HG02840 (cell line): ENCODE measurements at regions not wholly inside any gene's neighbourhood (a gene's known extent, or its start where the extent isn't known, plus 50 kb on each side); places are given as distances from the start of the nearest gene placed in this dataset.

Experiments used
- ATAC-seq: cut with Tn5 transposase; IDR thresholded peaks from one replicate; pipeline ENCODE4 v1.9.1; 2021; ENCODE audit warnings: mild to moderate bottlenecking, moderate library complexity, moderate number of reproducible peaks; ENCODE audit not compliant: unreplicated experiment, low FRiP score

DNA sequence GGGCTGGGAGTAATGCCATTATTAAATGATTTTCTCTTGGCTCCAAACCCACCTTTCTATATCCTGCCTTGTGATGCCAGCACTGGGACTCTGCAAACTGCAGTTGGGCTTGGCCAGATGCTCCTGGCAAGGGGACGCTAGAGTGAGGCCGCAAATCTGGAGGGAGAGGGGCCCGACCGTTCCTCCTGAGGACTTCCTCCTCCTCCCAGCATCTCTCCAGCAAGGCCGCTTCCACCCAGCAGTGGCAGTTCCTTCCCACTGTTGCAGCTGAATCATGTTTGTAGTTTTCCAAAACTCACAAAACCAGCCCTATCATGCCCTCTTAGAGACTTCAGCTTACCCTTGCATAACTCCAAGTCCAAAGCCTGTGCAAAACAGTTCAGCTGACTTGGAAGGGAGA lies 244.4 kb downstream of the FOXA2 start:
- ATAC-seq = no peak

DNA sequence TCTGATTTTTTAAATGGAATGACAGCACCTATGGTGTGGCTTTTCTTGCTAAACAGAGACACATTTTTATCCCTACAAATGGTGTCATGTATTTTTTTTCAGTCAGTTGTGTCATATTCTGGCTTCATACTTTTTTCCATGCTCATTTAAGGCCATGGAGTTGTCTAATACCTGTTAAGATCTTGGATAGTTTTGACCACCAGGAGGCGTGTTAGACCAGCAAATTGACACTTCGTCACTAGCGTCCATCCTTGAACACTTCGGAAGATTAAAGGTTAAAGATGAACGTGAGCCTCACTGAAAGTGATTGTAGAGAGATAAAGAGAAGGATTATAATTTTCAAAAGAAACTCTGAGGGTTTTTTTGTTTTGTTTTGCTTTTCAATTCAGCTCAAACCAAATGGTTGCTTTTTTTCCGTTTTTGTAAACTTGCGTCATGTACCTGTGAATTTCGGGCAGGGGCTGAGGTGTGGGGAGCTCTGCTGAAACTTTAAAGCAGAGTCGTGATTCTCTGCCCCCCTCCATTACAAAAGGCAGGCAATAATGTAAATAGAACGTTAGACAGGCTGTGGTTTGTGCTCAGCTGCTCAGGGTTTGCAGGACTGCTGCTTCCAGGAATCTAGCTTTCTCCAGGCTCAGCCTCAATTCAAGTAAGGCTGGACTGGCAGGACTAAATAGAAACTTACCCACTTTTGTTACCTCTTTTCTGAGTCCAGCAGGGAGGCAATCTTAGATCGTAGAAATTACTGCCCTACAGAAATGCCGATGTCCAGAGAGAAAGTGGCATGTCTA lies 245.1 kb downstream of the FOXA2 start:
- no peak for ATAC-seq

DNA sequence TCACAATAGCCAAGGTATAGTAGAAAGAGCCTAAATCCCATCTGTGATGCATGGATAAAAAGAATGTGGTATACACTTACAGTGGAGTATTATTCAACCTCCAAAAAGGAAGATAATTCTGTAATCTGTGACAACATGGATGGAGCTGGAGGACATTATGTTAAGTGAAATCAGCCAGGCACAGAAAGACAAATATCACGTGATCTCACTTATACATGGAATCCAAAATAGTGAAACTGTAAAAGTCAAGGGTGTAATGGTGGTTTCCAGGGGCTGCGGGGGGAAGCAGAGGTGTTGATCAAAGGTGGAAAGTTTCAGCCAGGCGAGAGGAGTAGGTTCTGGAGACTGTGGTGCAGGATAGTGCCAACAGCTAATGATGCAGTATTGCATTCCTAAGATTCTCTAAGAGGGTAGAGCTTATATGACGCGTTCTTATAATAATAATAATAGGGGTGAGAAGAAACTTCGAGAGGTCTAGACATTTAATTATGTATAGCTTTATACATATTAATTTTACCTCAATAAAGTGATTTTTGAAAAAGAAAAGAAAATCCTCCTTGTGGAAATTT lies 246.1 kb downstream of the FOXA2 start:
- no peak for ATAC-seq

DNA sequence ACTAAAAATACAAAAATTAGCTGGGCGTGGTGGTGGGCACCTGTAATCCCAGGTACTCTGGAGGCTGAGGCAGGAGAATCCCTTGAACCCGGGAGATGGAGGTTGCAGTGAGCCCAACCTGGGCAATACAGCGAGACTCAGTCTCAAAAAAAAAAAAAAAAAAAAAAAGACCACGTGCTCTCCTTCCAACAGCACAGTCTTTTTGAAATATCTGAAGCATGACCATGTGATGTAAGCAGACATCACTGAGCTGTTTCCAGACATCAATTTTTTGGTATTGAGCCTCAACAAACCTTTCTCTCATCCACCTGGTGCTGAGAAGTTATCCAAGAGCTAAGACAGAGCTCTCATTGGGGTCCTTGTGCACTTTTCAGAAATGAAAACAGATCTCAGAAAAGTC lies 249.2 kb downstream of the FOXA2 start:
- ATAC-seq = no peak

DNA sequence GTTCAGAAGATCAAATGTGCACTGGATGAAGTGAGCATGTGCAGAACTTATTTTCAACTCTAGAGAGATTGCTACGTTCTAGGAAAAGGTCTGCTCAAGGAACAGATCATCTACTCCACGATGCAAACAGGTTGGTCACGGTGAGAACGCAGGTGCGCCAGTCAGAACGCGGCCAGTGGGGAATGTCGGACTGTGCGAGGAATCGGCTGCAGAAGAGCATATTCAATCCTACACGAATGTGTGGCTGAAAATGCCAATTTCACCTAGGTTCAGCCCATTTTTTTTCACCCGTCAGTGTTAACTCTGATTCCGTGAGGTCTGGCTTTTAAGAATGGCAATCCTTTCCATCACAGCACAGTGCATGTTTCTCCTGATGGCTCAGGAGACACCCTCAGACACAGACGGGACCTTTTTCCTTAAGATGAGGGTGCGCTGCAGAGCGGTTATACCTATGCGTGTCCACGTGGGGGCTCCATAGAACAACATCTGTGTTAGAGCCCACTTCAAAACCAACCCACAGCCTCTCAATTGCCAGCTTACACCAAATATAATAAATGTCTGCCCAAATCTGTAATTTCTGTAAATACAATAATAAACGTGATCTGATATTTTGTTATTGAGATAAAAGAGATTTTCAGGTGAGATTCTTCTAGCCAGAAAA lies 250.4 kb downstream of the FOXA2 start:
- peak; percentile 74 for ATAC-seq

DNA sequence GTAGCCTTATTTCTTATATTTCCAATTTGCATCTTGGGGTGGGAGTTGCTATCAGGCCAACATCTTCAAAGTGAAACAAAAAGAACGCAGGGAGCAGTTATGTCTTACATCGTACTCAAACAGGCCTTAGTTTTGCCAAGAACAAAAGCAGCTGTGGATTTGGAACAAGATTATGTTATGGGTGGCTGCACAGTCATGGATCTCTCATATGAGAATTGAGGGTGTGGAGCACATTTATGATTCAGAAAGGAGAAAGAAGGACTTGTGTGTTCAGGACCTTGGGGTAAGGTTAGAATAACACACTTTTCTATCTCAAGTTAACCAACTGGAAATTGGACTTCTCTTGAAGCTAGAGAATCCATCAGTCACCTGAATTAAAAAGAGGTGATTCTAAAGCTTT lies 259.9 kb downstream of the FOXA2 start:
- no peak for ATAC-seq

DNA sequence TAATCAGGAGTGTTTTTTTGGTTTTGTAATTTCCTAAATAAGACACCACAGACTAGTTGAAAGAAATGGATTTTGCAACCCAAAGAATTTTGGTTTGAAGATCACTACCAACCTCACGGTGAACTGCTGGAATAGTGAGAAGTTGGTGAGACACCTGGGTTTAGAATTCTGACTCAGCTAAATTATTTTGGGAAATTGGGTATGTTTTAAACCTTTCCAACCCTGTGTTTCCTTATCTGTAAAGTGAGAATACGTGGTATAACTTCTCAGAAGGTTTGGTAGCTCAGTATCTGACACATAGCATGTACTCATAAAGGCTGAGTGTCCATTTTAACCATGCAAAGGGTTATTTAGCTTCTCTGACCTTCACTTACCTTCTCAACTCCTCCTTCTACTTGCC lies 261.9 kb downstream of the FOXA2 start:
- ATAC-seq = no peak

DNA sequence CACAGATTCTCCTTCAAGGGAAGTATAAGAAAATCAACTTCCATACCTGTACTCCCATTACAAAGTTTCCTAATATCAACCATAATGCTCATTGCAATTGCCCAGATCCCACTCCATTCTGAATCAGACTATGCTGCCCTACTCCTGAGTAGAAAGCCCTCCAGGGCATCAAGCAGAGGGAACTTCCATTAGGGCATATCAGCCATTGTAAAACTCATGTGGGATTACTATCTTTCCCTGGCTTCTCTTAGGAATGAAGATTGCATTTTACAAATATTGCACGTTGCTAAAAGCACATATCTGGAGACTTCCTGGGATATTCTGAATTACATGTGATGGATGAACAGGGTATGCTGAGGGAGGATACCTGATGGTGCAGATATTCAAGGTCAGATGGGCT lies 263.2 kb downstream of the FOXA2 start:
- ATAC-seq = no peak

DNA sequence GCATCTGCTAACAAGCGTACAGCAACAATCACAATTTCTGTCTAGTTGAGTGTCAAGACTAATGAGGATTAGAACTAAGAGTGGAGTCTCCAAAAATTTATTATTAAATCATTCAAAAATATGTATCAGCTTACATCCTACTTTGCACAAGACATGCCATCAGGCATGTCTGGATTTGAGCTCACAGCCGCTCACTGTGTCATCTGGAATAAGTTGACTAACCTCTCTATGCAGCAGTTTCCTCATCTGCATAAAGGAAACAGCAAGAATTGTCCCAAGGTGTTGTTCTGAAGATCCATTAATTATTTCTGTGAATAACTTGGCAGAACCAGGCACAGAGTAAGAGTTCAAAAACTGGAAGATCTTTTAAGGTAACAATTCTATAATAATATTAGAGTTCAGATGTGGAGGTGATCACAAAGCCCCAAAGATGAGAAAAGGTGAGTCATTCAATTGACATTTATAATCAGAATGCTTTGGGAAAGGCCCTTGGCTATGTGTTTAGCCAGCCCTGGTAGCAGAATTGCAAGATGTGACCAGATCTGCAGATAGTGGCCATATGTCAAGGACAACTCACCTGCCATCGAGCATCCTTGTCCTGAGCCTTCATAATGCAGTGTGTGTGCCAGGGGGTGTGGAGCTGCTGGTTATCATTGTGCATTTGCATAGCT lies 264.0 kb downstream of the FOXA2 start:
- ATAC-seq = no peak

DNA sequence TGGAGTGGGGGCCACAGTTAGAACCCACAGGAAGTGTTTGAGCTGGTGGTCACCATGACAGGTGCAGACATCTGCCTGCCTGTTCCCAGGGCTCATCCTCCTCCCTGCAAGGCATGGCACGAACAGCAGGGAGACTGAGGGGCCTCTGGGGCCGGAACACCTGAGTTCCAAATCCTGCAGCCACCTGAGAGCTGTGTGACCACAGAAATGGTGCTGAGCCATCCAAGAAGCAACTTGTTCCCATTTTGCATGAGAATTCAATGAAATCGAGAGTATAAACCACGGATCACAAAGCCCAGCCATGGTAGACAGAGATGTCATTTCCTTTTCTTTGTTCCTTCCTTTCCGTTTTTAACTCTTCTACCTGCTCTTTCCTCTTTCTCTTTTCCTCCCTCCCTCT lies 268.6 kb downstream of the FOXA2 start:
- no peak for ATAC-seq

DNA sequence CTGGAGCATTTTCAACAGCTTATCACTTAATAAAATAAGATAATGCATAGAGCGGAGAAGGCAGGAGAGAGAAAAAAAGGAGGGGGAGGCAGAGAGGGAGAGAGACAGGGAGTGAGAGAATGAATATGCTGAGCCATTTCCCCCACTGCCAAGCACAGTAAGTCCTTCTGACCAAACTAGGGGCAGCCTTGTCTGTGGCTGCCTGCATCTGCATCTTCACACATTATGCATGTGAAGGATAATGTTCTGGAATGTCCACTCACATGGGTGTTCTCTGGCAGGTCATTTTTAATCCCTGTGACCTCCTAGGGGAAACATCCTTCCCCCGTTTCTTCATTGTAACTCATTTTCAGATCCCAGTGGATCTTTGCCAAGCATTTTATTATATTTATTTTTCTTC lies 269.3 kb downstream of the FOXA2 start:
- ATAC-seq = no peak

DNA sequence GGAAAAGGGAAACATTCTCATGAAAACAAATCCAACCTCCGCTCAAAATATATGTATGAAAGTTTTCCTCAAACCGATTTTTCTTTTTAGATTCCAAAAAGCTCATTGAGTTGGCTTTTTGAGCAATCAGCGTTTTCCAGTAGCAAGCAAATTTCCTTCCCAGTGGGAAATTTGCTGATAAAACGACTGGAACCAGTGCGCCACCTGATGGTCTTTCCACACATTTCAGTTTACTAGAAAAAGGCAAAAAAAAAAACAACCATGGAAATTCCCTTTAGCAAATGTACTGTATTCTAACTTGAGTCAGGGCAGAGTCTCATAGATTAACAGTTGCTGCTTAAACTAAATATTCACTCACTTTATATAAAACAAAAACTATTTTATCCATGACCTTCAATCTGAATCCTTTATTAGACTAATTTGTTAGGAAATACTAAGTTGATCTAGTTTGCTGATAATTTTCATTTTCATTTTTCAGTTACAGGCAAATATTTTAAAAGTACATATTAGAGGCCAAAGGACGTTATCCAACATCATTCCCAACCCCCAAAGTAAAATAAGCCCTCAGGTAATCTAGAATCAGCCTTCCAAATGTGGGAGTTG lies 271.5 kb downstream of the FOXA2 start:
- ATAC-seq = no peak

DNA sequence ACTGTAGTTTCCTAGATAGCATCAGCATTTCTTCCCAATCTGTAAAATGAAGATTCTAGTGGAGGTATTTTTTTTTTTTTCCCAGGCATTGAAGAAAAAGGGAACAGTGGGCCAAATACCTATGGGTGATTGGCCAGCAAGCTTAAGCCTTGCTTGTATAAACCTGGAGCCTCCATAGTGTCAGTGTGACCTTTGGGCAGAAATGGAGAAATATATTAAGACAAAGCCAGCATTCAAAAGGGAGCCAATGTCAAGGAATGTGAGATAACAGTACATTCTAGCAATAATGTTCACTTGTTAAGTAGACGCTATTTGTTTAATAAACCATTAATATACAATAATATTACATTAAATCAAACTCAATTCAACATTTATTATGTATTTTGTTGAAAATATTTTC lies 275.4 kb downstream of the FOXA2 start:
- ATAC-seq = no peak

DNA sequence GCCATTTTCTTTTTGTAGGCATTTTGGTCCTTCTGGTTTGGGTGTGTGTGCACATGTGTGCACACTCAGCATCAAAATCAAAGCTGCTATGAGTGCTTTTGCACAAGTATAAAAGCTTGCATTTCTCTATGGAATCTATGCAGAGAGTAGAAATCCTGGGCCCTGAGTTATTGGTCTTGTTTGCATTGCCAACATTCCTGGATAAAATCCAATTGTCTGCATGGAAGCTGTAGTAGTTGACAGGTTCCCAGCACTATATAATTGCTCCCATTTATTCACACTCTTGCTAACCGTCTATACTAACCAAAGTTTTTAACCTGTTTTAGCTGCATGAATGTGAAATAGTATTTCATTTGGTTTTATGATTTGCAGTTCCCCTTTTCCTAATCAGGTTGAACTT lies 277.0 kb downstream of the FOXA2 start:
- no peak for ATAC-seq

DNA sequence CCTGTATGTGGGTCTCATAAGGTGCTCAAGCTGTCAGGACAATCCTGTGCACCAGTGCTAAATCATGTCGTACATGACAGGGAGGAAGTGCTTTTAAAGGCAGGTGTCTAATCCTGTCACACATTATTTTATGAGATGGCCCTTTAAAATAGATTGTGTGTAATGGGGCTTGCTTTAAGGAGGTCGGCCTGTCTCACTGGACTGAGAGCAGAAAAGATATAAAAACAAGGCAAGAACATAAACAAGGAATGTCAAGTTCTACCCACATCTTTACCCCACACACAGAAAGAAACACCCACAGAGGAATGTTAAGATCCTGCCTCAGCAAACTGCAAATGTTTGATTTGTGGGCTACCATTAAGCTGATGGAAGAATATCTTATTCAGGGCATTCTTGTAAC lies 279.0 kb downstream of the FOXA2 start:
- no peak for ATAC-seq

DNA sequence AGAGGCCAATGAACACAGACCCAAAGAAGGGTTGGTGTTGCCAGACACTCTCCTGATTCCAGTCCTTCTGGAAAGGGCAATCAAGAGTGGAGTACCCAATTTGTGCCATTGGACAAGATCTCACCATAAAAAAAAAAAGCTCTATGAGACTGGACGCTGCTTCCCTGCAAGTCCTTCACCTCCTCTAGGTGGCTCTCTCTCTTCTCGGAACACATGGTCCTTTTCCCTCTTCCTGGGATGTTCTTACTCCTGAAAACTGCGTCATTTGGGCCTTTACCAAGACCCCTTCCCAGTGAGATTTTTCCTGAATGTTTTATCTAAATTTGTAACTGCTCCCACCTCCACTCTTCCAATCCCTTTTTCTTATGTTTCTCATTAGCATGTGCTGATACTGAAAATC lies 280.8 kb downstream of the FOXA2 start:
- no peak for ATAC-seq

DNA sequence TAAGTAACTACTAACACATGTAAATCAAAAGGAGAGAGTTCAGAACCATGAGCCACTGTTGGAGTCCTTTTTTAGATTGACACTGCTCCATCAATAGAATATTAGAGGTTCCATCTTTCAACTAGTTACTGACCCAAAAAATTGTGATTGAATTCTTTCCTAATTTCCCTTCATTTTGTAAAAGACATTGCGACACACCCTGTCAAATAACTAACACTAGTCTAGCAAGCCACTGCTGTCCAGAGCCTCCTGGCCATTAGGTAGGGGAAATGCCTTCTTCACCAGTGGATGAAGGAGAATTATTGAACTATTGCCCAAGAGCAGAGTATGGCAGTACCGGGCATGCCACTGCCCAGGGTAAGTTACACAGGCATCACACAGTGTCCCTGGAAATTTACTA lies 282.3 kb downstream of the FOXA2 start:
- ATAC-seq = no peak

DNA sequence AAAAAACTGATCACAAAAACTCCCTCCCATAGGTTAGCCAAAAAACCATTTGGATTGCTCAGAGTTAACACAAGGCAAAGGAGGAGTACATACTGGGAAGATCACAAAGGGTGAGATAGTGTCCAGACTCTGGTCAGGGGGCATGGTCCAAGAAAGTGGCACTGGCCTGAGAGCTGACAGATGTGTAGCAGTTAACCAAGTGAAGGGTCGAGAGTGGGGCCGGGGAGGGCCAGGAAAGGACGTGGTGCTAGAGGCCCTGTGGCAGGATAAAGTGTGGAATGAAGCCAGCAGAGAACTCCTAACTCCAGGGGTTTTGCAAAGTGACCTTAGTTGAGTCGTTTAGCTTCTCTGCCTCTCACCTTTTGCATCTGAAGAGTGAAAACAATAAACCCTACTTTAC lies 290.5 kb downstream of the FOXA2 start:
- ATAC-seq = no peak

DNA sequence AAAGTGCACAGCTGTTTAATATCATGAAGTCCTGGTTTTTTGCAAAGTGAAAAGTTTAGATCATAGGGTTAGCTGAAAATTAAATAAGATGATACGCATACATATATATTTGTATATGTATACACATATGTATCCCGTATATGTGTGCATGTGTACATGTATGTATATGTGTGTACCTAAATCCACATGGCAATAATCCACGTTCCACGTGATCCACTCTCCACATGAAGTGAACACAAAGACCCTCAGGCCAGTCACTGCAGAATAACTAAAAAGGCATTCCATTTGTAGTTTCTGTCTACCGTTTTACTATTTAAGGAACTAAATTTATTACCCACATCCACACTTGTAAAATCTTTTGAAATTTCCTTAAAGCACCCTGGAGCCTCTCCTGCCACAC lies 294.9 kb downstream of the FOXA2 start:
- ATAC-seq = no peak

DNA sequence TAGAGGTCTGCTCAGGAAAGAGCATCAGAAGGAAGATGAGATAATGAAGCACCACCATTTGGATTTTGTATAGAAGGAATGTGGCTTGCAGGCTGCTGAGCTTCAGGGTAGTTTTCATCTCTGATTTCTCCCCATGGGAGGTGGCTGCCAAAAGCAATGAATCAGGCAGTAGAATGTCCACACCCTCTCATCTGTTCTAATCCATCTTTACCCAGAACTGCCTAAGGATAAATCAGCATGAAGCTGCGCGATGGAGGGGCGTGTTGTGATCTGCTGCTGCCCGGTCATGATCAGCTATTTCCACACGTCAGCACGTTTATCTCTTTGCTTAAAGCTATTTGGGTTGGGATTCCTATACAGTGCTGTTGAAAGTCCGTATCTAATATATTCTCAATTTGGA lies 295.4 kb downstream of the FOXA2 start:
- no peak for ATAC-seq

DNA sequence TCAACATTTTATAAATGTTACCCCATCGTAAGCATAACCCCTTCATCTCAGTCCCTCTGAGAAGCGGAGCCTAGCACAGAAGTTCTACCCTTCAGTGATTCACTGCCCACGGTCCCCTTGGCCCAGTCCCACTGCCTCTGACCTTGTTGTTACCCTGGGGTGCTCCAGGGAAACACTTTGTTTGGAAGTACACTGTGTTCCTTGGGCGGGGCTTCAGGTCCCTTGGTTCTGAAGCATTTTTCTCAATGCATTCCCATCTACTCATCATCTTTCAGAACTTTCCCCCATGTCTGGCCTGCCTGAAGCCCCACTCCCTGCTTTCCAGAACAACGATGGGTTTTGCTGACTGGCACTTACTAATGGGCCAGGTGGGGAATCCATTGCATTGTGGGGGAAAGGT lies 296.2 kb downstream of the FOXA2 start:
- ATAC-seq = no peak
